ENCODE measurements at regions not wholly inside any gene's neighbourhood (a gene's known extent, or its start where the extent isn't known, plus 50 kb on each side); places are given as distances from the start of the nearest gene placed in this dataset.

DNA sequence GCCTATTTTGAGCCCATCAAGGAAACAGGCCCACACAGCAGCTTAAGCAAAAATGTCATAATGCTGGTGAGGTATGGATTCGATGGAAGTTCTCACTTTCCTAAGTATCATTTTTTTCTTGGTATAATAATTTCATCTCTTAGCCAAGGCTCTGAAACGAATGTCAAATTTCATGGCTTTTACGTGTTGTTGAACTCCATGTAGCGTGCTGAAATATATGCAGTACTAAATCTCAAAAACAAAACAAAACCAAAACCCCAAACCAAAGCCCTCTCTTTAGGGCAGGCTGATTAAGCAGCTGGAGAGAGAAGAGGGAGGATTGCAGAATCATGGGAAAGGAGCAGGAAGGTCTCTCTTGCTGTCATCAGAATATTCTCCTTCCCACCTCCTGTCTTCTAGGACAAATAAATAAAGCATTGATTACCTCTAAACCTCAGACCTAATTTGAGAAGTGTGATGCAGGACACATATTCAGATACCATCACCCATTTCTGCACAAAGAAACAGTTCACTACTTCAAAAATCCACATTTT lies 58.3 kb downstream of the TMEM174 start:
- TF ChIP-seq, protein P1, sequence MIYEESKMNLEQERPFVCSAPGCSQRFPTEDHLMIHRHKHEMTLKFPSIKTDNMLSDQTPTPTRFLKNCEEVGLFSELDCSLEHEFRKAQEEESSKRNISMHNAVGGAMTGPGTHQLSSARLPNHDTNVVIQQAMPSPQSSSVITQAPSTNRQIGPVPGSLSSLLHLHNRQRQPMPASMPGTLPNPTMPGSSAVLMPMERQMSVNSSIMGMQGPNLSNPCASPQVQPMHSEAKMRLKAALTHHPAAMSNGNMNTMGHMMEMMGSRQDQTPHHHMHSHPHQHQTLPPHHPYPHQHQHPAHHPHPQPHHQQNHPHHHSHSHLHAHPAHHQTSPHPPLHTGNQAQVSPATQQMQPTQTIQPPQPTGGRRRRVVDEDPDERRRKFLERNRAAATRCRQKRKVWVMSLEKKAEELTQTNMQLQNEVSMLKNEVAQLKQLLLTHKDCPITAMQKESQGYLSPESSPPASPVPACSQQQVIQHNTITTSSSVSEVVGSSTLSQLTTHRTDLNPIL (CRISPR knock-in tag; IDR thresholded peaks at IDR 0.05; ENCODE audit: low read depth) = no peak
- TF ChIP-seq, protein P2, sequence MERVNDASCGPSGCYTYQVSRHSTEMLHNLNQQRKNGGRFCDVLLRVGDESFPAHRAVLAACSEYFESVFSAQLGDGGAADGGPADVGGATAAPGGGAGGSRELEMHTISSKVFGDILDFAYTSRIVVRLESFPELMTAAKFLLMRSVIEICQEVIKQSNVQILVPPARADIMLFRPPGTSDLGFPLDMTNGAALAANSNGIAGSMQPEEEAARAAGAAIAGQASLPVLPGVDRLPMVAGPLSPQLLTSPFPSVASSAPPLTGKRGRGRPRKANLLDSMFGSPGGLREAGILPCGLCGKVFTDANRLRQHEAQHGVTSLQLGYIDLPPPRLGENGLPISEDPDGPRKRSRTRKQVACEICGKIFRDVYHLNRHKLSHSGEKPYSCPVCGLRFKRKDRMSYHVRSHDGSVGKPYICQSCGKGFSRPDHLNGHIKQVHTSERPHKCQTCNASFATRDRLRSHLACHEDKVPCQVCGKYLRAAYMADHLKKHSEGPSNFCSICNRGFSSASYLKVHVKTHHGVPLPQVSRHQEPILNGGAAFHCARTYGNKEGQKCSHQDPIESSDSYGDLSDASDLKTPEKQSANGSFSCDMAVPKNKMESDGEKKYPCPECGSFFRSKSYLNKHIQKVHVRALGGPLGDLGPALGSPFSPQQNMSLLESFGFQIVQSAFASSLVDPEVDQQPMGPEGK (CRISPR knock-in tag; IDR thresholded peaks at IDR 0.05; ENCODE audit: borderline replicate concordance) = no peak
- TF ChIP-seq ESRRG (CRISPR knock-in tag; IDR thresholded peaks at IDR 0.05) (no peak), SNAI2 (CRISPR knock-in tag; IDR thresholded peaks at IDR 0.05) (no peak), ZFP30 (CRISPR knock-in tag; IDR thresholded peaks at IDR 0.05) (no peak), ZC3H10 (CRISPR knock-in tag; IDR thresholded peaks at IDR 0.05) (no peak), ZNF565 (CRISPR knock-in tag; conservative IDR thresholded peaks at IDR 0.05; ENCODE audit: low read depth) (no peak), ARNTL (CRISPR knock-in tag; IDR thresholded peaks at IDR 0.05; ENCODE audit: borderline replicate concordance, low read depth) (no peak)
